ENCODE measurements at regions not wholly inside any gene's neighbourhood (a gene's known extent, or its start where the extent isn't known, plus 50 kb on each side); places are given as distances from the start of the nearest gene placed in this dataset.

- no peak for TF ChIP-seq CTCF (IDR thresholded peaks at IDR 0.05)
- TF ChIP-seq POLR2A (IDR thresholded peaks at IDR 0.05; ENCODE audit: low read depth), result no peak
Observed at GRCh38 chr10:105697290-105697780, 1056.2 kb downstream of the SORCS3 start.

Measured in esophagus muscularis mucosa (tissue), 3 donors.